ENCODE measurements at regions not wholly inside any gene's neighbourhood (a gene's known extent, or its start where the extent isn't known, plus 50 kb on each side); places are given as distances from the start of the nearest gene placed in this dataset.

GRCh38 chr2:15107137-15107536, 454.0 kb downstream of the NBAS start:
- no peak for DNase-seq

DNA sequence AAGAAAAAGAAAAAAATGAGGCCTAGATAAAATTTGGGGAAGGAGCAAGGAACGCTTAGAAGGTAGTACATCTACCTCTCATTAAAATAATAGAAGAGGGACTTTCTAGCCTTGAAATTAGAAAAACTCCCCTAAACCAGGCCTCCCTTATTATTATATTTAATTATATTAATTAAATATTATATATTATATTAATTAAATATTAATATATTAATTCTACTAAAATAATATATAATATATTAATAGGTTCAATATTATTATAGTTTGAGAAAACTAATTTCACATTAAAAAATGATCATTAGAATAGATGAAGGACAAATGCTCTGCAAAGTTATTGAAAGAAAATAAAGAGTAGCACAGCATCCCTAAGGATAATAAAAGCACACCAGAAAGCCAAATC, 449.4 kb downstream of the NBAS start:
- no peak for DNase-seq

GRCh38 chr2:15112216-15112615, 448.9 kb downstream of the NBAS start:
- peak; percentile 10 for DNase-seq

DNA sequence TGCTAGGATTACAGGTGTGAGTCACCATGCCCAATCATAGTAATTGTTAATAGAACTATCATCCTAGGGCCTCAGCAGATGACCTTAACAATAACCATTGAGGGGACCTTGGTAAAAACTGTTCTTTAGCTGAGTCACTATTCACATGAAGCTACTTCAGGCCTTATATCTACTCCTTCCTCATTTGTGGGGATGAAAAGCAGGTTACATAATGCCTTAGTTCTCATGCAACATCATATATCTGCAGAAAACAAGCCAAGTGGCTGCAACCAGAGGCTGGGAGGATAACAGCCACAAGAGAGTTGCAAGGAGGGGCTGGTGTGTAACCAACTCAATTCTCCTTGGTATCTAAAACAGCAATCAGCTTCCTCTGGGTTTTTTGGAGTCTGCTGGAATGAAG, 445.4 kb downstream of the NBAS start:
- no peak for DNase-seq

GRCh38 chr2:15116830-15117229, 444.3 kb downstream of the NBAS start:
- no peak for DNase-seq

All from NCI-H345 (cell line).